Esophagus squamous epithelium (tissue), 4 donors: ENCODE measurements at regions not wholly inside any gene's neighbourhood (a gene's known extent, or its start where the extent isn't known, plus 50 kb on each side); places are given as distances from the start of the nearest gene placed in this dataset.

Experiments
- POLR2A ChIP-seq, 4 donors: fragments of 450-650 bp; IDR thresholded peaks; one replicate each; pipeline ENCODE4 v1.6.1; 2017; ENCODE audit warnings: antibody characterized with exemption in 4 of 4, mild to moderate bottlenecking in 4 of 4, moderate library complexity in 3 of 4
- TF ChIP-seq, protein P1 (sequence below), 6 experiments: fragments of 450-650 bp in 4 of 6; fragments of 200-600 bp in 2 of 6; sonication (generic) in 2 of 6; IDR thresholded peaks; one replicate each; pipeline ENCODE4 v1.5.1; 2016 to 2019; ENCODE audit warnings: antibody characterized with exemption in 6 of 6, mild to moderate bottlenecking in 4 of 6, moderate library complexity in 4 of 6

DNA sequence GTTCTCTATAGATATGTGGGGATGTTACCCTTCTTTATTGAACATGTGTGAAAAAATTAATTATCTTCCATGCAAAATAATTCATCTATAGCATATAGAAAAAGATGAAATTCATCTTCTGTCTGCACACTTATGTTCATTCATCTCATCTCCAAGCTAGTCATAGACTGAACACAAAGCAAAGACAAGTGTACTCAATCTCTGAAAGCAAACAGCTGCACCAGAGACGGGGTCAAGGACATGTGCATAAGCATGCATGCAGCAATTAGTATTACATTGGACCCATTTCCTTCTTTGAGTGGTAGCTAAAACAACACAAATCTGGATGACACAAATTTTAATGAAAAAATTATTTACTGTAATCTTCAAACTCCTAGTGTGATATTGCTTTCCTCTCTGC is 547.0 kb upstream of the COX7C start:
- TF ChIP-seq, protein P1, sequence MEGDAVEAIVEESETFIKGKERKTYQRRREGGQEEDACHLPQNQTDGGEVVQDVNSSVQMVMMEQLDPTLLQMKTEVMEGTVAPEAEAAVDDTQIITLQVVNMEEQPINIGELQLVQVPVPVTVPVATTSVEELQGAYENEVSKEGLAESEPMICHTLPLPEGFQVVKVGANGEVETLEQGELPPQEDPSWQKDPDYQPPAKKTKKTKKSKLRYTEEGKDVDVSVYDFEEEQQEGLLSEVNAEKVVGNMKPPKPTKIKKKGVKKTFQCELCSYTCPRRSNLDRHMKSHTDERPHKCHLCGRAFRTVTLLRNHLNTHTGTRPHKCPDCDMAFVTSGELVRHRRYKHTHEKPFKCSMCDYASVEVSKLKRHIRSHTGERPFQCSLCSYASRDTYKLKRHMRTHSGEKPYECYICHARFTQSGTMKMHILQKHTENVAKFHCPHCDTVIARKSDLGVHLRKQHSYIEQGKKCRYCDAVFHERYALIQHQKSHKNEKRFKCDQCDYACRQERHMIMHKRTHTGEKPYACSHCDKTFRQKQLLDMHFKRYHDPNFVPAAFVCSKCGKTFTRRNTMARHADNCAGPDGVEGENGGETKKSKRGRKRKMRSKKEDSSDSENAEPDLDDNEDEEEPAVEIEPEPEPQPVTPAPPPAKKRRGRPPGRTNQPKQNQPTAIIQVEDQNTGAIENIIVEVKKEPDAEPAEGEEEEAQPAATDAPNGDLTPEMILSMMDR (IDR thresholded peaks at IDR 0.05): no peak
- no peak for TF ChIP-seq POLR2A (IDR thresholded peaks at IDR 0.05)
